ENCODE measurements at regions not wholly inside any gene's neighbourhood (a gene's known extent, or its start where the extent isn't known, plus 50 kb on each side); places are given as distances from the start of the nearest gene placed in this dataset.

DNA sequence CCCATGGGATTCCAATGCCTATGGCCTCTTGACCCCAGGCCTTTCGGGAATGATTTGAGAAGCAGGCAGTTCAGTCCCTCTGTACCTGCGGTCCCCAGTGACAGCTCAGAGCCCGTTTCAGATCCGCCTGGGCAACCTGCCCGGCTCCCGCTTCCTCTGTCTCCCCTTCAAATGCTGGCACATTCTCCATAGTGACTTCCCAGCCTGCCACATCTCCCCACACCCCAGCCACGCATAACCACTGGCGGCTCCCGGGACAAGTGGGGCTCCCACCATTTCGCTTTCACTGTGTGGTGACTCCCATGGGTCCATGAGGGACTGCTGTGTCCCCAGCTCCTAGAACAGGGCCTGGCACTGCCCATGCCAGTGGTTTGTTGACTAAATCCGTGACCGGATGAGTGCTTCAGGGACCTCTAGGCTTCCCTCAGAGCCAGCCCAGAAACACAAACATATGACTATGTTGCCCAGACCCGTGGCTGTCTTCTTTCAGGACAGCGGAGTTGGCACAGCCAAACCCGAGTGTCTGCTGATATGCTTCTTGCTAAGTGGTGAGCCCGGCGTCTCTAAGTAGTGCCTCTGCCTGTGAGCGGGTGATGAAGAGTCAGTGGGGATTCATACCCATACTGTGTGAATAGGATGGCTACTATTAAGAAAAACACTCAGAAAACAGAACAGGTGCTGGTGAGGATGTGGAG, 91.2 kb downstream of the GLI2 start:
- ChIA-PET POLR2A (interaction anchor here (0.8 to 2.0 kb wide), 9 partner anchors 10 to 248 kb away, joined by 3 to 18 read pairs (median 6); no protein-coding TSS in a partner anchor), CTCF (no interaction called here)
- Histone ChIP-seq H3K27ac (ENCODE audit: low read depth, low read length) (peak overlapping the region; percentile 73), H3K4me3 (ENCODE audit: low read depth, low read length) (peak overlapping the region; percentile 15), H3K27me3 (ENCODE audit: control insufficient read depth, insufficient read depth, low read length) (no peaks in the 10 kb centered on the region), H3K9me3 (ENCODE audit: control insufficient read depth, insufficient read depth, low read length) (no peaks in the 10 kb centered on the region)
- DNase-seq (ENCODE audit: low read depth, low spot score): no peak
- TF ChIP-seq CTCF (IDR thresholded peaks at IDR 0.05; ENCODE audit: low read depth, low read length): no peak

DNA sequence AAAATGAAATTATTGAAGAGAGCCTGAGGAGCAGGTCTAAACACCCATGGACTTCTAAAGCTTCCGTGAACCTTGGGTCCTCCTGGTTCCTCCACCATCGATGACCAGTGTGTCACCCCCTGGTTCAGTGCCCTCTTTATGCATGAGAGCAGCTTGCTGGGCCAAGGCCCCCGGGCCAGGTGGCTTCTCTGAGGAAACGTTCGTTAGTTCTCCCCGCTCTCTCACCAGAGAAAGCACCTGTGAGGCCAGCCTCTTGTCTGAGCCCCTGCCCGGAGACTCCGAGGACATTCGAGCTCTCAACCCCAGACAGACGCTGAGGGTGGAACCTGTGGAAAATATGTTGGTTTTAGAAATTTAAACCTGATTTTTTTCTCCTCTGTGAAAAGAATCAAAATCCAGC, 92.4 kb downstream of the GLI2 start:
- CTCF ChIA-PET: interaction anchor here (0.7 to 0.8 kb wide), 3 partner anchors 92 to 275 kb away, joined by 3 read pairs; partner anchors contain the start of gene GLI2
- Histone ChIP-seq H3K27me3 (ENCODE audit: control insufficient read depth, insufficient read depth, low read length) (no peaks in the 10 kb centered on the region), H3K27ac (ENCODE audit: low read depth, low read length) (no peak overlapping the region), H3K9me3 (ENCODE audit: control insufficient read depth, insufficient read depth, low read length) (no peaks in the 10 kb centered on the region), H3K4me3 (ENCODE audit: low read depth, low read length) (no peak overlapping the region)
- TF ChIP-seq CTCF (IDR thresholded peaks at IDR 0.05; ENCODE audit: low read depth, low read length): no peak
- POLR2A ChIA-PET: no interaction called here
- DNase-seq (ENCODE audit: low read depth, low spot score): no peak

- no peaks in the 10 kb centered on the region for H3K9me3 ChIP-seq (ENCODE audit: control insufficient read depth, insufficient read depth, low read length)
- CTCF ChIA-PET: interaction anchor here (0.7 to 0.8 kb wide), 2 partner anchors 133 to 276 kb away, joined by 3 read pairs; no protein-coding TSS in a partner anchor
These were observed 93.4 kb downstream of the GLI2 start for GRCh38 chr2:120828829-120829632.

DNA sequence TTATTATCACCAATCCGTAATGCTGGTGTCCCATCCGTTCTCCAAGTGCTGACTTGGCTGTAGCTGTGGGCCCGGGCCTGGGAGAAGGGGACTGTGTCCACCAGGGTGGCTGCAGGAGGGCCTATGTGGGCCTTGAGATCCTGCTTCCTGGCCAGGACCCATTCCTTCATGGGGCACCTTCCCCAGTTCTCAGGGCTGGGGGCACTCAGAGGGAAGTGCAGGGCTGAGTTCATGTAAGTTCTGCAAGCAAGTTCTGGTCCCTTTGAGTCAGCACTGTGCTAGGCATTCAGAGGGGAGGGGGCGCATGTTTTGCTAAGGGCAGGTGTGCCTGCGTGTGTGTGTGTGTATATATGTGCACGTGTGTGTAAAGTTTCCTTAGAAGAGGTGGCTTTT, 94.0 kb downstream of the GLI2 start:
- Histone ChIP-seq H3K27ac (ENCODE audit: low read depth, low read length) (no peak overlapping the region), H3K27me3 (ENCODE audit: control insufficient read depth, insufficient read depth, low read length) (no peaks in the 10 kb centered on the region), H3K9me3 (ENCODE audit: control insufficient read depth, insufficient read depth, low read length) (no peaks in the 10 kb centered on the region), H3K4me3 (ENCODE audit: low read depth, low read length) (no peak overlapping the region)
- DNase-seq (ENCODE audit: low read depth, low spot score): no peak
- ChIA-PET CTCF (no interaction called here), POLR2A (interaction anchor here (0.6 kb wide), 1 partner anchor 89 kb away, joined by 7 read pairs; no protein-coding TSS in a partner anchor)
- no peak for TF ChIP-seq CTCF (IDR thresholded peaks at IDR 0.05; ENCODE audit: low read depth, low read length)

More at GRCh38 chr2:120828829-120829632, 93.4 kb downstream of the GLI2 start:
- no peak for TF ChIP-seq CTCF (IDR thresholded peaks at IDR 0.05; ENCODE audit: low read depth, low read length)
- DNase-seq (ENCODE audit: low read depth, low spot score): no peak
- POLR2A ChIA-PET: interaction anchor here (0.6 kb wide), 2 partner anchors 49 to 89 kb away, joined by 3 to 7 read pairs; no protein-coding TSS in a partner anchor
- Histone ChIP-seq H3K4me3 (ENCODE audit: low read depth, low read length) (no peak overlapping the region), H3K27ac (ENCODE audit: low read depth, low read length) (no peak overlapping the region), H3K27me3 (ENCODE audit: control insufficient read depth, insufficient read depth, low read length) (no peaks in the 10 kb centered on the region)

Data from AG04450 (cell line).